Neural crest cell (in vitro differentiated cells): ENCODE measurements at regions not wholly inside any gene's neighbourhood (a gene's known extent, or its start where the extent isn't known, plus 50 kb on each side); places are given as distances from the start of the nearest gene placed in this dataset.

Experiments used
- DNase-seq: peaks from one replicate; pipeline ENCODE4 v3.0.0; 2021; ENCODE audit warnings: low read depth, mixed read lengths, low spot score
- H3K27ac Mint-ChIP-seq: one replicate; pipeline ENCODE4 v1.8.0; 2021; ENCODE audit warnings: mild to moderate bottlenecking, mixed read lengths; ENCODE audit not compliant: unreplicated experiment
- H3K27me3 Mint-ChIP-seq: 2 replicates; pipeline ENCODE4 v1.8.0; 2021; ENCODE audit warnings: low read depth, mild to moderate bottlenecking, mixed read lengths
- H3K36me3 Mint-ChIP-seq: 2 replicates; pipeline ENCODE4 v1.8.0; 2021; ENCODE audit warnings: low read depth, mild to moderate bottlenecking, mixed read lengths
- H3K4me1 Mint-ChIP-seq: 2 replicates; pipeline ENCODE4 v1.8.0; 2021; ENCODE audit warnings: mixed read lengths
- H3K4me3 Mint-ChIP-seq: one replicate; pipeline ENCODE4 v1.8.0; 2021; ENCODE audit warnings: mild to moderate bottlenecking, mixed read lengths
- H3K9me3 Mint-ChIP-seq: 2 replicates; pipeline ENCODE4 v1.8.0; 2021; ENCODE audit warnings: mixed read lengths
- CTCF ChIP-seq: fragments of 200-600 bp; sonication (generic); conservative IDR thresholded peaks from 2 replicates; pipeline ENCODE4 v1.5.0; 2021; ENCODE audit warnings: antibody characterized with exemption, mild to moderate bottlenecking

DNA sequence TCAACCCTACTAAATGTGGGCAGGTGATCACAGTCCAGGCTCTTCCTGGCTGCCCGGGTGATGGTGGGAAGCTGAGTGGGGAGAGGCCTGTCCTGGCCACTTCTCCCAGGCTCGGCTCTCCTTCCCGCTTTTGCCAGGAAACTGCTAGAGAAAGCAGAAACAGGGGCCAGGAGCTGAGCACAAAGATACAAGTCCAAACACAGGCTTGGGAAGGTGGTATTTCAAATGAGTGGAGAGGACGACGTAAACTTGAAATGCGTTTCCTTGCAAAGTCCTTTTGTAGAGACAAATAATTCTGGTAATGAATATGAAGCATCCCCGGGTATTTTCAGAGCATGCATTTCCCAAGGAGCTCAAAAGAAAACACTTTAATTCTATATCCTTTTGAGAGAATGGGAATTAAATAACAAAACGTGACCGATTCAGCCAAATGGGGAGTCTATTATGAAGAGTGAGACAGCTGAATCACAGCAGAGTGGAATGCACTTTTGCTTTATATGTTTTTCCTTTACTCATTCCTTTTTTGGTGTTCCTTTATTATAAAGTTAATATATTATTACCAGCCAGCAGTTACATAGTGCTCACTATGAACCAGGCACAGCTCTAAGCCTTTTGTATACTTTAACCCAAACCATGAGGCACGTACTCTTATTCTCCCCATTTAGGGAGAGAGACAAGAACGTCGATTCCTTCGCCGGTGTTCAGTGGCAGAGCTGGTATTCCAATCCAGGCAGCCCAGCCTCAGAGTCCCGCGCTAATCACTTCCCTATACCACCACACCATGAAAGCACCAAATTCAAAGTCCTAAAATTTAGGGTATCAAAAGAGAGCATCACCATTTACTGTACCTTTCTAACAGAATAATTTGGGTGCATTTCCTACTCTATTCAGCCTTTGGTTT is 218.2 kb upstream of the KLF14 start:
- no peak for TF ChIP-seq CTCF
- Mint-ChIP-seq H3K9me3 (no peaks in the 10 kb centered on the region), H3K4me3 (no peak overlapping the region), H3K27me3 (no peaks in the 10 kb centered on the region), H3K36me3 (no peaks in the 10 kb centered on the region), H3K27ac (no peak overlapping the region), H3K4me1 (no peaks in the 10 kb centered on the region)
- DNase-seq, result no peak

- Mint-ChIP-seq H3K27me3 (no peaks in the 10 kb centered on the region), H3K36me3 (no peaks in the 10 kb centered on the region), H3K9me3 (no peaks in the 10 kb centered on the region), H3K4me3 (no peak overlapping the region), H3K27ac (no peak overlapping the region), H3K4me1 (no peaks in the 10 kb centered on the region)
- no peak for TF ChIP-seq CTCF
- DNase-seq, result no peak
These were observed 219.2 kb upstream of the KLF14 start for GRCh38 chr7:130953196-130953595.

- Mint-ChIP-seq H3K36me3 (no peaks in the 10 kb centered on the region), H3K9me3 (peaks cover 2% of the 10 kb centered on the region), H3K4me1 (no peaks in the 10 kb centered on the region), H3K27ac (no peak overlapping the region), H3K27me3 (no peaks in the 10 kb centered on the region), H3K4me3 (no peak overlapping the region)
- TF ChIP-seq CTCF, result no peak
- no peak for DNase-seq
These were observed 221.0 kb upstream of the KLF14 start for GRCh38 chr7:130954918-130955564.

GRCh38 chr7:130955565-130955919 is 221.5 kb upstream of the KLF14 start:
- TF ChIP-seq CTCF, result no peak
- Mint-ChIP-seq H3K4me1 (no peaks in the 10 kb centered on the region), H3K27me3 (no peaks in the 10 kb centered on the region), H3K36me3 (no peaks in the 10 kb centered on the region), H3K4me3 (no peak overlapping the region), H3K27ac (no peak overlapping the region), H3K9me3 (peaks cover 2% of the 10 kb centered on the region)
- DNase-seq, result no peak

DNA sequence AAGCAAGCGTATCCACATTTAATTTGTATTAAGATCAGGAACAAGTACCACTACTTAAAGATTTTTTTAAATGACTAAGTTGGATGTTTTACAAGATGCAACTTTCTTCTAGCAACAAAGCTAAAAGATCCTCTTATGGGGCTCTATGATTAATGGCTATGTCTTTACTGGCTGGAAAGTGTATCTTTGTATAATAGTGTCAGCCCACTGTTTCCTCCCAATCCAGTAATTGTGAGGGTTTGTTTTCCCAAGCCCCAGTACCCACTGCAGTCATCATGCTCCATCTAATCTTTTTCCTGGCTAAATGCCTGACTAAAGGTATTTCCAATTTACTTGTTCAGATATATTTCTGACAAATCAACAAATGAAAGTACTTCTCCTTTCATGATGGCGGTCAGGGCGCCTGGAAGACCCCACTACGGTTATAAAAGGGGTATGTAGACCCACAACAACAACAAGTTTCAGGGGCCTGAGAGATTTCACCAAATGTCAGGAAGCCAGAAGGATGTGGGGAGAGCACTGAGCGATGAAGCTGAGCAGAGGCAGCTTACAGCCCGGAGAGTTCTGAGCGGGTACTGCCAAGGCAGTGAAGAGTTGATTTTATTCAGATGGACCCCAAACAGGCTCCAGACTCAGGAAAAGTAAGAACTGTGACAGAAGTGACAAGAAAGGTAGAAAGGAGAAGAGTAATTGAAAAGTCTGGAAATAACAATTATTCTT is 222.6 kb upstream of the KLF14 start:
- no peak overlapping the region for H3K4me3 Mint-ChIP-seq
- no peaks in the 10 kb centered on the region for H3K36me3 Mint-ChIP-seq
- no peak overlapping the region for H3K27ac Mint-ChIP-seq
- H3K9me3 Mint-ChIP-seq, result peaks cover 2% of the 10 kb centered on the region
- no peak for DNase-seq
- no peaks in the 10 kb centered on the region for H3K4me1 Mint-ChIP-seq
- H3K27me3 Mint-ChIP-seq, result no peaks in the 10 kb centered on the region
- no peak for TF ChIP-seq CTCF
